GM18517 (cell line): ENCODE measurements at regions not wholly inside any gene's neighbourhood (a gene's known extent, or its start where the extent isn't known, plus 50 kb on each side); places are given as distances from the start of the nearest gene placed in this dataset.

Experiments
- ATAC-seq: cut with Tn5 transposase; IDR thresholded peaks from one replicate; pipeline ENCODE4 v1.9.1; 2021; ENCODE audit warnings: mild to moderate bottlenecking, moderate library complexity; ENCODE audit not compliant: unreplicated experiment

GRCh38 chr22:49112661-49113626 is 714.7 kb downstream of the BRD1 start:
- ATAC-seq = no peak

- no peak for ATAC-seq
Observed at GRCh38 chr22:49112176-49112575, 715.5 kb downstream of the BRD1 start.

- ATAC-seq = no peak
Observed at GRCh38 chr22:49111085-49111484, 716.6 kb downstream of the BRD1 start.

- no peak for ATAC-seq
Observed at GRCh38 chr22:49108636-49109315, 718.9 kb downstream of the BRD1 start.

- ATAC-seq = no peak
Observed at GRCh38 chr22:49107961-49108530, 719.6 kb downstream of the BRD1 start.

DNA sequence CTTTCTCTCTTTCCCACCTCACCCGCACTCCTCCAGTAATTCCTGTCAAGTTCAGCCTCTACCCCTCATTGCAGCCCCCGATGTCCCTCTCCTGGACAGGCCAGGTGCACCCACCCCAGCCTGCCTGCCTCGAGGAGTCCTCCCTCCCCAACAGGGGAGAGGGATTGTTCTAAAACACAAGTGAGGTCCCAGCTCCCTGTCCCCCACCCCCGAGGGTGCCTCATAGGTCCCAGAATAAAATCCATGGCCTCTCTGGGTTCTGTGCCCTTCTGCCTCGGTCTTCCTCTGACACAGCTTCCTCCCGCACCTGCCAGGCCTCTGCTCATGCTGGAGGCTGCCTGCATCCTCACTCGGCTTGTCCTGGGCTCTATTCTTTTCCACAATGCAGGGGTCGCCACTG is 720.1 kb downstream of the BRD1 start:
- ATAC-seq = no peak

GRCh38 chr22:49106842-49107152 is 720.9 kb downstream of the BRD1 start:
- no peak for ATAC-seq

GRCh38 chr22:49106096-49106841 is 721.4 kb downstream of the BRD1 start:
- no peak for ATAC-seq

DNA sequence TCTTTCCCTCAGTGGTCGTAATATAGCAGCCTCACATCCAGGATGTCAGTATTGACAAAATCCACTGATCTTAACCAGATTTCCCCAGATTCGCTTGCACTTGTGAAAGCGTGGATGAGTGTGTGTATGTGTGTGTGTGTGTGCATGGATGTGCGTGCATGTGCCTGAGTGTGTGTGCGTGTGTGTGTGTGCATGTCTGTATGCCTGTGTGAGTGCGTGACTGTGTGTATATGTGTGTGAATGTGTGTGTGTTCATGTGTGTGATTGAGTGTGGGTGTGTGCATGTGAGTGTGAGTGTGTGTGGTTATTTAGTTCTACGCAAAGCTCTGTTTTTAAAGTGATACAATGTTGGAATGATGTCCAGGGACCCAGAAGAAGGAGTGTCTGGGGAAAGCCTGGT is 723.2 kb downstream of the BRD1 start:
- no peak for ATAC-seq

DNA sequence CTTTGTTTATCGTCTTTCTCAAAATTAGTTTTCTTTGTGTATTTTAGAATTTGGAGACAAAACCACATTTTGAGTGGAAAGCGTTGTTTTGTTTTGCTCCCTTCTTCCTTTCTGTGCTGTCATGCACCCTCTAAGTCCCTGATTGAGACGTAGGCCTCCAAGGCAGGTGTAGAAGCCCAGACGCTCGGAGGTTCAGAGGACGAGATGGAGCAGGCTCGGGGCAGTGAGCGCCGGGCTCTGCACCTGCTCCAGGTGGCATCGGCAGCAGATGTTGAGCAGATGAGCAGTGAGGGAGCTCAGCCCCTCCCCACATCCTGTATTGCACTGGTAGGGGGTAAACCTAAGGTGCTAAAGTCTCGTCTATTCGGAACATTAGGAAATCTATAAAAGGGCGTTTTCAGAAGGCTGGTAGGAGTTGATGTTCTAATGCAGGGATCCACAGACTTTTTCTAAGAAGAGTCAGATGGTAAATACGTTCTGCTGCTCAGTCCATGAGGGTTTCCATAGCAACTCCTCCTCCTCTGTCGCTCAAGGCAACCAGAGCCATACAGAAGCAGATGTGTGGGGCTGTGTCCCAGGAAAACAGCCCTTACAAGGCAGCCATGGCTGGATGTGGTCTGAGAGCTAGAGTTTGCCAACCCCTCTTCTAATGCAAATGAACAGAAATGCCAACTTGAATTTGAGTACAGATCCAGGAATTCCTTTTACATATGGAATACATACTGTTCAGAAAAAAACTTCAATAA is 724.2 kb downstream of the BRD1 start:
- ATAC-seq = no peak

DNA sequence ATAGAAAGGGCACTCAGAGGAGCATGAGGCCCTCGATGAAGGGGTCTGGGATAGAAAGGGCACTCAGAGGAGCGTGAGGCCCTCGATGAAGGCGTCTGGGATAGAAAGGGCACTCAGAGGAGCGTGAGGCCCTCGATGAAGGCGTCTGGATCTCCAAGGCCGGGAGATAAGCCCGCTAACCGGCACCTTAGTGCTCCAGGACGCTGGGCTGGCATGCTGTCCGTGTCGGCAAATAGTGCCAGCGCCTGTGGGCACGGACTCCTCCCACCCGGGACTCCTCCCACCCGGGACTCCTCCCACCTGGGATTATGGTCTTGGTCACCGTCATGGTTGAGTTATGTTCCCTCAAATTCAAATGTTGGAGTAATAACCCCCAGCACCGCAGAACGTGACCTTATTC is 725.3 kb downstream of the BRD1 start:
- ATAC-seq = no peak

- no peak for ATAC-seq
Observed at GRCh38 chr22:49101873-49102272, 725.8 kb downstream of the BRD1 start.

- no peak for ATAC-seq
Observed at GRCh38 chr22:49101225-49101624, 726.4 kb downstream of the BRD1 start.

DNA sequence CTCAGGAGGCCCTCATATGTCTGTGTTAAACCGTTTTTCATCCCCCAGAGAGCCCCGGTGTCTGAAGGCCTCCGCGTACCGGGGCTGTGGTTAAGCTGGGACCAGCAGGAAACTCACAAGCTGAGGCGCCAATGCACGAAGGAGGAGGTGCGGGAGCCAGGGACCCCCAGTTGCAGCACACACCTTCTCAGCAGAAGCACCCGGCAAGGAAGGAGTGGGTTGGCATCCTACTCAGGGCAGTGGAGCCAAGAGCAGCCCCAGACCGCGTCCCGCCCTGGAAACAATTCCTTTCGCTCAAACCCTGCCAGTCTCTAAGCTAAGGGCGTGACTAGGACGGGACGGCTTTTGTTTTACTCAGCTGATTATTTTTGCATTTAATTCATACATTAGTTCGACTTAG is 726.9 kb downstream of the BRD1 start:
- ATAC-seq = no peak

- ATAC-seq = no peak
Observed at GRCh38 chr22:49100316-49100715, 727.4 kb downstream of the BRD1 start.

GRCh38 chr22:49099496-49100124 is 728.1 kb downstream of the BRD1 start:
- no peak for ATAC-seq

- ATAC-seq = no peak
Observed at GRCh38 chr22:49099089-49099488, 728.6 kb downstream of the BRD1 start.

DNA sequence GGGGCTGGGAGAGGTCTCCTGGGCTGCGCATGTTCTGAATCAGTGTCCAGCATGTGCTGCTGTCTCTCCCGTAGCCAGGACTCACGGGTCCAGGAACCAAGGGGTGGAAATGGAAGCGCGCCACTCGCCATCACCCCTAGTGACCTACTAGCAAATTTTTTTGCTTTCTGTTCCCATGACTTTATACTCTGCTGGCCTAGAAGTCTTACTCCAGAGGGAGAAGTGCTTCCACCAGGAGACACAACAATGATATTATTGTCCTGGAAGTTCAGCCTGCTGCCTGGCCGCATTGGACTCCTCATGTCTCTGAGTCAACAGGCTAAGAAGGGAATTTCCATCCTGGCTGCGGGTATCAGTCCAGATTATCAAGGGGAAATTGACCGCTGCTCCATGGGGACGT is 729.7 kb downstream of the BRD1 start:
- ATAC-seq = no peak

DNA sequence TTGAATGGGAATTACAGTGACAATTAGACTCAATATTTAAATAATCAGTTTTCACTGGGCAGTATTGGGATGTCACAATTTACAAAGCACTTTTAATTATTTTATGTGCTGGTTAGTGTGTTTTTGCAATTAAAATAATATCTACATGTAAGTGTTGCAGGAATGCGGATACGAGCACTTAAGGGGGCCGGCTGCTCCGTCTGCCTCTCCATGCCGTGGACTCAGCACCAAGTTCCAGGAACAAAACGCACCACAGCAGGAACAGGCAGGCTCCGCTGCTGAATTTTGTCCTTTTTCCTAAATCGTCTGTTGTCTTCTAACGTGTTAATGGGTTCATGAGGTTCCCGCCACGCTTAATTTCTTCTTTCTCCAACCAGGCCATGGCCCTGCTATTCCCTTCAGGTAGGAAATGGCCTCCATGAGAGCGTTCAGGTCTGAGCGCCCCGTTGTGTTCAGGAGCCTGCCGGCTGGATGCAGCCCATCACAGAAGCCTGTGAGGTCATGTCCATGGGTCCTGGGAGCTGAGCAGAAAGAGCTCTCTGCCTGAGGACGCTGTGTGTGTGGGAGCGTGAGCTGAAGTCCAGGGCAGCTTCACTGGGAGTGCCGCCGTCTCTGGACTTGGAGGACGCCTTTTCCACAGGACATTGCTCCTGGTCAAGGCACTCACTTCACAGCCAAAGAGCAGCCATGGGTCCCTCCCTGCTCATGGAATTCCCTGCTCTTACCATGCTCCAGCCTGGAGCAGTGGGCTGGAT is 730.3 kb downstream of the BRD1 start:
- no peak for ATAC-seq
